Smooth muscle cell (in vitro differentiated cells): ENCODE measurements at regions not wholly inside any gene's neighbourhood (a gene's known extent, or its start where the extent isn't known, plus 50 kb on each side); places are given as distances from the start of the nearest gene placed in this dataset.

Experiments used
- DNase-seq: peaks from one replicate; lab custom pipeline; 2025; ENCODE audit not compliant: unreplicated experiment; lab: John Stamatoyannopoulos, UW
- H2AFZ ChIP-seq: fragments of 200-600 bp; sonication (generic); 2 replicates; pipeline ENCODE4 v1.6.0; 2016; ENCODE audit warnings: antibody characterized with exemption, low read depth, mild to moderate bottlenecking
- H3F3A ChIP-seq: fragments of 200-600 bp; sonication (generic); 2 replicates; pipeline ENCODE4 v1.6.0; 2017; ENCODE audit warnings: antibody characterized with exemption, low read depth
- H3K27ac ChIP-seq: fragments of 200-600 bp; sonication (generic); 2 replicates; pipeline ENCODE4 v1.5.1; 2016; ENCODE audit warnings: low read depth, mild to moderate bottlenecking
- H3K27me3 ChIP-seq: fragments of 200-600 bp; sonication (generic); 2 replicates; pipeline ENCODE4 v1.6.1; 2016; ENCODE audit warnings: low read depth, mild to moderate bottlenecking
- H3K36me3 ChIP-seq: fragments of 200-600 bp; sonication (generic); 2 replicates; pipeline ENCODE4 v1.5.1; 2016; ENCODE audit warnings: low read depth
- H3K4me1 ChIP-seq: fragments of 200-600 bp; sonication (generic); 2 replicates; pipeline ENCODE4 v1.5.1; 2016; ENCODE audit warnings: low read depth
- H3K4me2 ChIP-seq: fragments of 200-600 bp; sonication (generic); 2 replicates; pipeline ENCODE4 v1.6.0; 2016; ENCODE audit warnings: mild to moderate bottlenecking
- H3K4me3 ChIP-seq: fragments of 200-600 bp; sonication (generic); 2 replicates; pipeline ENCODE4 v1.5.1; 2016; ENCODE audit warnings: mild to moderate bottlenecking
- H3K79me2 ChIP-seq: fragments of 200-600 bp; sonication (generic); 2 replicates; pipeline ENCODE4 v1.6.0; 2016; ENCODE audit warnings: low read depth, mild to moderate bottlenecking
- H3K9ac ChIP-seq: fragments of 200-600 bp; sonication (generic); 2 replicates; pipeline ENCODE4 v1.6.0; 2016; ENCODE audit warnings: low read depth
- H3K9me3 ChIP-seq: fragments of 200-600 bp; sonication (generic); replicated peaks from 2 replicates; pipeline ENCODE4 v1.5.1; 2016; ENCODE audit warnings: low read depth
- H4K20me1 ChIP-seq: fragments of 200-600 bp; sonication (generic); 2 replicates; pipeline ENCODE4 v1.6.0; 2016; ENCODE audit warnings: low read depth
- WGBS: methylation state at CpG from one replicate; pipeline ENCODE4 v1.1.7; 2016; ENCODE audit warnings: low lambda C conversion rate; 5-methylcytosine and 5-hydroxymethylcytosine counted together
- TF ChIP-seq, protein P1 (sequence below): fragments of 200-600 bp; sonication (generic); IDR thresholded peaks from 2 replicates; pipeline ENCODE4 v1.5.1; 2017; ENCODE audit warnings: borderline replicate concordance, mild to moderate bottlenecking, antibody characterized with exemption; ENCODE audit not compliant: insufficient read depth, poor library complexity, severe bottlenecking

GRCh38 chr2:128733450-128733849 is 414.8 kb upstream of the HS6ST1 start:
- Histone ChIP-seq H2AFZ (no peak overlapping the region), H3K9ac (no peak overlapping the region), H3K4me1 (no peaks in the 10 kb centered on the region), H3K36me3 (peaks cover 2% of the 10 kb centered on the region), H3K79me2 (no peaks in the 10 kb centered on the region), H3K9me3 (no peaks in the 10 kb centered on the region), H3K4me3 (no peak overlapping the region), H3K27me3 (no peaks in the 10 kb centered on the region), H3K4me2 (no peak overlapping the region), H3K27ac (no peak overlapping the region), H3F3A (no peaks in the 10 kb centered on the region), H4K20me1 (no peaks in the 10 kb centered on the region)
- no peak for DNase-seq
- TF ChIP-seq, protein P1, sequence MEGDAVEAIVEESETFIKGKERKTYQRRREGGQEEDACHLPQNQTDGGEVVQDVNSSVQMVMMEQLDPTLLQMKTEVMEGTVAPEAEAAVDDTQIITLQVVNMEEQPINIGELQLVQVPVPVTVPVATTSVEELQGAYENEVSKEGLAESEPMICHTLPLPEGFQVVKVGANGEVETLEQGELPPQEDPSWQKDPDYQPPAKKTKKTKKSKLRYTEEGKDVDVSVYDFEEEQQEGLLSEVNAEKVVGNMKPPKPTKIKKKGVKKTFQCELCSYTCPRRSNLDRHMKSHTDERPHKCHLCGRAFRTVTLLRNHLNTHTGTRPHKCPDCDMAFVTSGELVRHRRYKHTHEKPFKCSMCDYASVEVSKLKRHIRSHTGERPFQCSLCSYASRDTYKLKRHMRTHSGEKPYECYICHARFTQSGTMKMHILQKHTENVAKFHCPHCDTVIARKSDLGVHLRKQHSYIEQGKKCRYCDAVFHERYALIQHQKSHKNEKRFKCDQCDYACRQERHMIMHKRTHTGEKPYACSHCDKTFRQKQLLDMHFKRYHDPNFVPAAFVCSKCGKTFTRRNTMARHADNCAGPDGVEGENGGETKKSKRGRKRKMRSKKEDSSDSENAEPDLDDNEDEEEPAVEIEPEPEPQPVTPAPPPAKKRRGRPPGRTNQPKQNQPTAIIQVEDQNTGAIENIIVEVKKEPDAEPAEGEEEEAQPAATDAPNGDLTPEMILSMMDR = no peak
- WGBS = 82% methylated on average over 5 of the region's 5 CpGs

GRCh38 chr2:128734521-128735295 is 416.0 kb upstream of the HS6ST1 start:
- Histone ChIP-seq H3K27ac (no peak overlapping the region), H3K4me1 (no peaks in the 10 kb centered on the region), H3K79me2 (no peaks in the 10 kb centered on the region), H4K20me1 (no peaks in the 10 kb centered on the region), H3K36me3 (no peaks in the 10 kb centered on the region), H3K9me3 (no peaks in the 10 kb centered on the region), H3K9ac (no peak overlapping the region), H3F3A (no peaks in the 10 kb centered on the region), H3K4me3 (no peak overlapping the region), H3K27me3 (no peaks in the 10 kb centered on the region), H3K4me2 (no peak overlapping the region), H2AFZ (no peak overlapping the region)
- TF ChIP-seq, protein P1 = no peak
- DNase-seq = no peak
- 75% methylated on average over 37 of the region's 37 CpGs for WGBS

DNA sequence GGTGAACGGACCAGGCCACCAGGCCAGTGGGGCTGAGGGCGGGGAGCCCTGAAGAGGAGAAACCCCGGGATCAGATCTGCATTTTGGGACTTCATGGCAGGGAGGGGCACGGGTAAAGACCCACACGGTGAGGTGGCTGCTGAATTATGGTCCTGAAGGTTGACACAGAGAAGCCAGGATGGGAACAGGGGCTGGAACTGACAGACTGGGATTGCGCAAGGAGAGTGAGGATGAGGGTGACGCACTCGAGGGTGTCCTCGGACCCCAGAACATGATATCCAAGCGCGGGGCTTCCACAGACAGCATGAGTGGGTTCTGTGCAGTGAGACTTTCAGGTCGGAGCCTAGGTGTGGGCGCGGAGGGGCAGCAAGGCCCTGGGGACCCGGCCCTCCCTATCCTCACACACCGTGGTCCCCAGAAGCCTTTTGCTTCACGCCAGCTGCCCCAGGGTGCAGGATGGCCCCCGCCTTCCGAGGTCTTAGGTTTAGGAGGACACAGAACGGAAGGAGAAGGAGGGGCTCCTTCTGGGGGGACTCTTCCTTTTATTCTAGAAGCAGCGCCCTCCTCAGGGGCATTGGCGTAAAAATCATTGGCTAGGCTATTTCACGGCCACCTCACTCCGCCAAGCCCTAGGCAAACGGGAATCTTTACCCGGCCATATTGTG is 416.8 kb upstream of the HS6ST1 start:
- Histone ChIP-seq H3F3A (no peaks in the 10 kb centered on the region), H3K27me3 (no peaks in the 10 kb centered on the region), H3K36me3 (no peaks in the 10 kb centered on the region), H3K4me2 (no peak overlapping the region), H3K9ac (no peak overlapping the region), H4K20me1 (no peaks in the 10 kb centered on the region), H2AFZ (no peak overlapping the region), H3K4me1 (no peaks in the 10 kb centered on the region), H3K27ac (no peak overlapping the region), H3K79me2 (no peaks in the 10 kb centered on the region), H3K9me3 (no peaks in the 10 kb centered on the region), H3K4me3 (no peak overlapping the region)
- TF ChIP-seq, protein P1 = no peak
- WGBS = 94% methylated on average over 26 of the region's 26 CpGs
- no peak for DNase-seq
